ENCODE measurements at regions not wholly inside any gene's neighbourhood (a gene's known extent, or its start where the extent isn't known, plus 50 kb on each side); places are given as distances from the start of the nearest gene placed in this dataset.

DNA sequence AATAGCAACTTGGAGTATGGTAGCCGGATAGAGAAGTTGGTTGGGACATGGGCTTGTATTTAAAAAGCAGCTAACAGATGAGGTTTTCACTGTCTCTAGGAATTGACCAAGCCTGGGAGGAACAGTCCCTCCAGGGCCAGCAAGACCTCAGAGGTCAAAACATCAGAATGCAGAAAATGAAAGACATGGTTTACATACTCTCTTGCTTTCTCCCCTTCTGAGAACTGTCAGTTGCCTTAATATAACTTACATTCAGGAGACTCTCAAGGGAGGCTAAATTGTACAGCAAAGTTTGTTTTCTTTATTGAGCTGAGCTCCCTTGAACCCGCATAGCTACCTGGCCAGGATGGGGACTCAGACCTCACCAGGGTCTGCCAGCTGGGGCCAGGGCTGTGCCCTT, 179.3 kb downstream of the GAS1 start:
- H3K36me3 ChIP-seq (ENCODE audit: low read depth) = no peaks in the 10 kb centered on the region
- no peak overlapping the region for H3K4me3 ChIP-seq
- intact Hi-C loops (cut with DNase I, micrococcal nuclease) = no loop called here
- no peaks in the 10 kb centered on the region for H3K4me1 ChIP-seq (ENCODE audit: low read depth)
- DNase-seq (no peak), ATAC-seq (no peak)
- no peaks in the 10 kb centered on the region for H3K9me3 ChIP-seq
- TF ChIP-seq, protein P1, sequence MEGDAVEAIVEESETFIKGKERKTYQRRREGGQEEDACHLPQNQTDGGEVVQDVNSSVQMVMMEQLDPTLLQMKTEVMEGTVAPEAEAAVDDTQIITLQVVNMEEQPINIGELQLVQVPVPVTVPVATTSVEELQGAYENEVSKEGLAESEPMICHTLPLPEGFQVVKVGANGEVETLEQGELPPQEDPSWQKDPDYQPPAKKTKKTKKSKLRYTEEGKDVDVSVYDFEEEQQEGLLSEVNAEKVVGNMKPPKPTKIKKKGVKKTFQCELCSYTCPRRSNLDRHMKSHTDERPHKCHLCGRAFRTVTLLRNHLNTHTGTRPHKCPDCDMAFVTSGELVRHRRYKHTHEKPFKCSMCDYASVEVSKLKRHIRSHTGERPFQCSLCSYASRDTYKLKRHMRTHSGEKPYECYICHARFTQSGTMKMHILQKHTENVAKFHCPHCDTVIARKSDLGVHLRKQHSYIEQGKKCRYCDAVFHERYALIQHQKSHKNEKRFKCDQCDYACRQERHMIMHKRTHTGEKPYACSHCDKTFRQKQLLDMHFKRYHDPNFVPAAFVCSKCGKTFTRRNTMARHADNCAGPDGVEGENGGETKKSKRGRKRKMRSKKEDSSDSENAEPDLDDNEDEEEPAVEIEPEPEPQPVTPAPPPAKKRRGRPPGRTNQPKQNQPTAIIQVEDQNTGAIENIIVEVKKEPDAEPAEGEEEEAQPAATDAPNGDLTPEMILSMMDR (IDR thresholded peaks at IDR 0.05) = no peak

DNA sequence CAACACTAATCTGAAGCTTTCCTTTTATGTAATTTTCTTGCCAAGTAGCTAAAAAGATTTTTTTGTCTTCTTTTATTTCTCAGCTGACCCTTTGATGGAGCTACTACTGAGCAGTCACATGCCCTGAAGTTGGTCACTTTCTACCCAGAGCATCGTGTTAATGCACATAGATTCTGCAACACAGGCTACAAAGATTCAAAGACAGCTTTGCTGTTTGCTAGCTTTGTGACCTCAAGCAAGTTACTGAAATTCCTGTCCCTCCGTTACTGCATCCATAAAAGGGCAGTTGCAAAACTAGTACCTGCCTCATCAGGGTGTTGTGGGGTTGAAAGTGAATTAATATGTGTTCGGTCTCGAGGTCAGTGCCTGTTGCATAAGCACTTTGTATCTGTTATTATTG, 179.9 kb downstream of the GAS1 start:
- ATAC-seq (no peak), DNase-seq (no peak)
- Histone ChIP-seq H3K36me3 (ENCODE audit: low read depth) (no peaks in the 10 kb centered on the region), H3K4me1 (ENCODE audit: low read depth) (no peaks in the 10 kb centered on the region), H3K9me3 (no peaks in the 10 kb centered on the region), H3K4me3 (no peak overlapping the region)
- TF ChIP-seq, protein P1 (IDR thresholded peaks at IDR 0.05) = no peak
- intact Hi-C loops (cut with DNase I, micrococcal nuclease) = no loop called here

DNA sequence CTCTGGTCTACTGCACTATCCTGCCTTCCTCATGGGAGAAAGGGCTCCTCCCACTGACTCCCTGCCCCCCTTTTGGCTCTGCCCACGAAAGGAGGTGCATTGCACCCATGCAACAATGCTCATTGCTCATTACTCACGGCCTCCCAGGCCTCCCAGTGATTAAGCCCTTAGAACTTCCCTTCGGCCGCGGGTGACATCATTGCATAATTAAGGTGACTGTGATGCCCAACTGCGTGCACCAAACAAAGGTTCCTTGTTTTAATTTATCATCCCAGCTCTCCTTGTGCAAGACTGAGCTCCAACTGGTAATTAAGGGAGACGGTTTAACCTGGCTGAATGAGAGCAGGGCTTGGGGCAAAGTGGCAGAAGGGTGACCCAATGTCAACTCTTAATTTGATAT, 180.4 kb downstream of the GAS1 start:
- no peaks in the 10 kb centered on the region for H3K4me1 ChIP-seq (ENCODE audit: low read depth)
- H3K9me3 ChIP-seq = no peaks in the 10 kb centered on the region
- TF ChIP-seq, protein P1 (IDR thresholded peaks at IDR 0.05) = no peak
- no peak overlapping the region for H3K4me3 ChIP-seq
- H3K36me3 ChIP-seq (ENCODE audit: low read depth) = no peaks in the 10 kb centered on the region
- no peak for DNase-seq
- ATAC-seq = no peak
- intact Hi-C loops (cut with DNase I, micrococcal nuclease) = no loop called here

DNA sequence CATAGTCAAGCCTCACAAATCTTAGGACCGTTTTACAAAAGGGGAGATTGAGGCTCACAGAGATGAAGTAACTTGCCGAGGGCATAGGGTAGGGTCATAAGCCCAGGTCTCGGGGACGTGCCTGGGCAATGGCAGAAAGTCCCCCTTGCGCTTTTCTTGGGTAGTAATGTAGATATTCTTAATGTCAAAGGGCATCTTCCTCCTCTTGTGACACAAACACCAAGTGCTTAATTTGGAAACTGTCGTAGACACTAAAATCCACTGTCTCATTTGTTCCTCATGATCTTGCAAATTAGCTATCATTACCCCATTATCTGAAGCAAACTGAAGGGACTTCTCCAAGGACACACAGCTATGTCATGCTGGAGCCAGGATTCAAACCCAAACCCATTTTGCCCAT, 180.8 kb downstream of the GAS1 start:
- H3K4me3 ChIP-seq = no peak overlapping the region
- DNase-seq = no peak
- no peaks in the 10 kb centered on the region for H3K4me1 ChIP-seq (ENCODE audit: low read depth)
- no peaks in the 10 kb centered on the region for H3K9me3 ChIP-seq
- TF ChIP-seq, protein P1 (IDR thresholded peaks at IDR 0.05) = no peak
- no peaks in the 10 kb centered on the region for H3K36me3 ChIP-seq (ENCODE audit: low read depth)
- ATAC-seq = no peak
- intact Hi-C loops (cut with DNase I, micrococcal nuclease) = no loop called here

DNA sequence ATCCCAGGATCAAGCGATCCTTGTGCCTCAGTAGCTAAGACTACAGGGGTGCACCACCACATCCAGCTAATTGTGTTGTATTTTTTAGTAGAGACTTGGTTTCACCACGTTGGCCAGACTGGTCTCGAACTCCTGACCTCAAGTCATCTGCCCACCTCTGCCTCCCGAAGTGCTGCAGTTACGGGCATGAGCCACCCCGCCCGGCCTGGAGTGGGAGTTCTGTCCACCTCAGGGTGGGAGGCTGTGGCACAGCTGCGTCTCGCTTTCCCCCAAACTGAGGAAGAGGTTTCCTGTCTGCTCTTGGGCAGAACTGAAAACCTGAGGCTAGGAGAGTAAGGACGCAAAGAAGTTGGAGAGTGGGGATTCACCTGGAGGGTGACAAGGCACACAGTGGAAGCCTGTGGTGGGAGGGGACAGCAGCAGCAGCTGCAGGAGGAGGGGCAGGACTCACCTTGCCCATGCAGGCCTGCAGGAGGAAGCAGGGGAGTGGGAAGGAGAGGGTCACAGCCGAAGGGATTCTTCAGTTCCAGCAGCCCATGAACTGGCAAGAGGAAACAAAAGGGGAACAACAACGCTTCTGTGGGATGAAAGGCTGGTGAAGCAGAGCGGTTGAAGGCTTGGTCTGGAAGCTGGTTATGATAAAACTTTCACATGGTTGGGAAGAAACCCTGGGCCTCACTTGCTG, 181.4 kb downstream of the GAS1 start:
- Histone ChIP-seq H3K9me3 (no peaks in the 10 kb centered on the region), H3K4me3 (no peak overlapping the region), H3K36me3 (ENCODE audit: low read depth) (no peaks in the 10 kb centered on the region), H3K4me1 (ENCODE audit: low read depth) (no peaks in the 10 kb centered on the region)
- no peak for DNase-seq
- ATAC-seq = no peak
- TF ChIP-seq, protein P1 (IDR thresholded peaks at IDR 0.05) = no peak
- intact Hi-C loops (cut with DNase I, micrococcal nuclease) = no loop called here
